NB4 (cell line): ENCODE measurements at regions not wholly inside any gene's neighbourhood (a gene's known extent, or its start where the extent isn't known, plus 50 kb on each side); places are given as distances from the start of the nearest gene placed in this dataset.

Source experiments
- DNase-seq: peaks from one replicate; pipeline ENCODE4 v3.0.0; 2010; ENCODE audit warnings: low read depth
- H3K4me3 ChIP-seq: one replicate; pipeline ENCODE4 v1.5.1; 2011; ENCODE audit warnings: mild to moderate bottlenecking, low read depth, low read length, moderate library complexity
- CTCF ChIP-seq: IDR thresholded peaks from one replicate; pipeline ENCODE4 v1.5.1; 2012; ENCODE audit warnings: low read depth, low read length
- MAX ChIP-seq: IDR thresholded peaks from 2 replicates; pipeline ENCODE4 v1.6.1; 2011; ENCODE audit warnings: low read depth, low read length
- MYC ChIP-seq: IDR thresholded peaks from 2 replicates; pipeline ENCODE4 v1.6.1; 2011; ENCODE audit warnings: low read depth, low read length
- POLR2A ChIP-seq: IDR thresholded peaks from 2 replicates; pipeline ENCODE4 v1.6.1; 2011; ENCODE audit warnings: mild to moderate bottlenecking; ENCODE audit not compliant: insufficient read length; ENCODE audit errors: extremely low read depth

GRCh38 chr13:91074091-91074490, 273.4 kb upstream of the MIR17HG start:
- DNase-seq, result no peak
- H3K4me3 ChIP-seq, result no peak overlapping the region
- TF ChIP-seq MAX, result no peak
- no peak for TF ChIP-seq POLR2A
- TF ChIP-seq MYC, result no peak
- TF ChIP-seq CTCF, result no peak

DNA sequence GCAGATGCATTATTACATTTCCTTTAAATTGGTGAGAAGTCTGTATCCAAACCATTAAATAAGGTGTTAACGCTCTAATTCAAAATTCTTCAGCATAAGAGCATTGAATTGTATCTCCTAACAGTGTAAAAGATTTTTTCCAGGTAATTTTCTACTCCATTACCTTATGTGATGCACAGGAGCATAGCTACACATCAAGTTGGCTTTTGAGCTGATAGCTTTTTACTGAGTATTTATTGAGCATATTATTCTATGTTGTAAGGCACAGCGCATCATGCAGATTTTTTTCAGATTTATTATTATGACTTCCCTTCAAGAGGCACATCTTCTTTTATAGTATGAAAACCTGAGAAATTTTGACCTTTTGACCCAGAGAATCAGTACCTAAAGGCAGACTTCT, 270.7 kb upstream of the MIR17HG start:
- no peak for DNase-seq
- no peak for TF ChIP-seq MYC
- TF ChIP-seq CTCF, result no peak
- no peak for TF ChIP-seq MAX
- TF ChIP-seq POLR2A, result no peak
- H3K4me3 ChIP-seq, result no peak overlapping the region

DNA sequence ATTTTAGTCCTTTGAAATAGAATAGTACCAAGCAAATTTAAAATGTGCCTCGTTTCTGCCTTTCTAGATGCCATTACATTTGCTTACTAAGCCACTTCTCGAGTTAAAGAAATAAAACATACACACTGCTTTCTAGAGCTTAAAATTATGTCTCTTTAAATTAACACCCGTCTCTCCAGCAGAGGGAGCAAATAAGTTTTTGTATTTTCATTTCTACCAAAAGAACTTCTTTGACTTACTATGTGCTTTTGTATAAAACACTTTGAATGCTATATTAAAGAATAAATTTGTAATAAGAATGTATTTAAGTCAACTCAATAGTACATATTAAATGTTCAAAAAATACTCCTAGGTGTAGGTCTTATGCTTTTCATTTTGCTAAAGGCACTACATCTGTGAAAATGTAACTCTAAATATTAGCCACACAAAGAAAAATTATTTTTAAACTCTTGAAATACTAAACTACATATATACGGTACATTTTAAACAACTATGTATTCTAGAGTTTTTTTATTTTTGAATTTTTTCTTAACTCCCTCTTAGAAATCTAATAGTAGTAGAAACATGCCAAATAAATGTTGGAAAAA, 269.3 kb upstream of the MIR17HG start:
- no peak overlapping the region for H3K4me3 ChIP-seq
- TF ChIP-seq MYC (no peak), MAX (no peak), POLR2A (no peak), CTCF (peak; percentile 30)
- DNase-seq, result peak; percentile 9

DNA sequence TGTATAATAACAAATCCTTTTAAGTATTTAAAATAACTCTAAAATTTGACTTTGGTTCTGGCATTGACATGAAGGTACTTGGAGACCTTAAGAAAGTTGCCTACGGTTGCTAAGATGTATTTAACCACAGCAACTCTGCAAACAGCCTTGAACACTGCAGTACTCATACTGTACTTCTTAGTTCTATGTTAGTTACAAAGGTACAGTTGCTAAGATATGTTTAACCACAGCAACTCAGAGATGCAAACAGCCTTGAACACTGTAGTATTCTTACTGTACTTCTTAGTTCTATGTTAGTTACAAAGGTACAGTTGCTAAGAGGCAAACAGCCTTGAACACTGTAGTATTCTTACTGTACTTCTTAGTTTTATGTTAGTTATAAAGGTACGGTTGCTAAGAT, 268.3 kb upstream of the MIR17HG start:
- no peak for TF ChIP-seq POLR2A
- no peak for TF ChIP-seq MAX
- no peak for TF ChIP-seq CTCF
- no peak for TF ChIP-seq MYC
- no peak for DNase-seq
- H3K4me3 ChIP-seq, result no peak overlapping the region

- TF ChIP-seq MAX (no peak), CTCF (no peak), MYC (no peak)
- no peak overlapping the region for H3K4me3 ChIP-seq
- no peak for DNase-seq
Measured at GRCh38 chr13:91085127-91085526, 262.4 kb upstream of the MIR17HG start.
